ENCODE measurements at regions not wholly inside any gene's neighbourhood (a gene's known extent, or its start where the extent isn't known, plus 50 kb on each side); places are given as distances from the start of the nearest gene placed in this dataset.

- no peaks in the 10 kb centered on the region for H3K4me1 ChIP-seq (ENCODE audit: insufficient read depth, low read length)
- no peak overlapping the region for H3K18ac ChIP-seq (ENCODE audit: insufficient read length, low read depth, low read length)
- H2AFZ ChIP-seq (ENCODE audit: low read length): no peak overlapping the region
- no peak overlapping the region for H3K14ac ChIP-seq (ENCODE audit: insufficient read depth, low read length)
- no peaks in the 10 kb centered on the region for H3K79me1 ChIP-seq (ENCODE audit: insufficient read depth, low read depth, low read length, poor library complexity, severe bottlenecking)
- Mint-ChIP-seq H3K27me3 (ENCODE audit: low read depth) (no peaks in the 10 kb centered on the region), H3K4me3 (no peak overlapping the region), H3K36me3 (ENCODE audit: insufficient read depth in 1 of 3, low read depth in 3 of 3) (no peaks in the 10 kb centered on the region; a peak in 1 of 7 replicates), H3K27ac (no peak overlapping the region), H3K4me1 (peaks cover 4 to 7% of the 10 kb centered on the region in 2 experiments; a peak in 3 of 4 replicates), H3K9me3 (no peaks in the 10 kb centered on the region; a peak in 2 of 5 replicates)
- no peak overlapping the region for H3K56ac ChIP-seq (ENCODE audit: insufficient read length, low read depth, low read length)
- H3K9me3 ChIP-seq (ENCODE audit: control insufficient read depth, low read depth, low read length): no peaks in the 10 kb centered on the region
- H4K20me1 ChIP-seq (ENCODE audit: control insufficient read depth, insufficient read depth, insufficient read length): no peaks in the 10 kb centered on the region
- H4K91ac ChIP-seq (ENCODE audit: insufficient read length, low read depth, low read length): no peak overlapping the region
- no peak overlapping the region for H2BK12ac ChIP-seq (ENCODE audit: insufficient read length, low read depth, low read length)
- no peak for DNase-seq
- no peak overlapping the region for H2BK120ac ChIP-seq (ENCODE audit: low read depth, low read length, poor library complexity, severe bottlenecking)
- whole genome bisulfite sequencing (ENCODE audit: extremely low coverage, insufficient read length, low lambda C conversion rate): no CpG with 5 or more reads among the region's 1 CpG
- no peak overlapping the region for H3K4ac ChIP-seq (ENCODE audit: low read depth, low read length)
- no peak overlapping the region for H4K8ac ChIP-seq (replicated peaks; ENCODE audit: insufficient read length, low read depth, low read length)
- no peak overlapping the region for H2BK20ac ChIP-seq (ENCODE audit: low read depth, low read length, poor library complexity, severe bottlenecking)
- no peak overlapping the region for H3K23ac ChIP-seq (ENCODE audit: insufficient read length, low read depth, low read length)
- no peak overlapping the region for H2BK15ac ChIP-seq (ENCODE audit: low read depth, low read length)
- H2BK5ac ChIP-seq (ENCODE audit: insufficient read length, low read length): no peak overlapping the region
- H3K4me2 ChIP-seq (ENCODE audit: insufficient read depth, insufficient read length, low read length): no peak overlapping the region
- no peak overlapping the region for H3K9ac ChIP-seq (ENCODE audit: extremely low read depth, insufficient read length, low read length)
- H3K27ac ChIP-seq (ENCODE audit: insufficient read length, low read depth, low read length): no peak overlapping the region
- no peak for TF ChIP-seq CTCF (conservative IDR thresholded peaks at IDR 0.05)
- no peaks in the 10 kb centered on the region for H3K27me3 ChIP-seq (ENCODE audit: insufficient read depth, low read length)
- no peak overlapping the region for H2AK5ac ChIP-seq (ENCODE audit: insufficient read length, low read length)
- no peak overlapping the region for H4K5ac ChIP-seq (ENCODE audit: insufficient read length, low read depth, low read length)
- H3T11ph ChIP-seq (ENCODE audit: low read length): no peak overlapping the region
- no peaks in the 10 kb centered on the region for H3K23me2 ChIP-seq (ENCODE audit: insufficient read length, low read depth, low read length, poor library complexity, severe bottlenecking)
- H3K79me2 ChIP-seq (ENCODE audit: insufficient read depth, low read length): no peaks in the 10 kb centered on the region
These were observed 96.3 kb upstream of the IMMP2L start for GRCh38 chr7:111658546-111658945.
